Activated CD8-positive, alpha-beta memory T cell treated with anti-CD3 and anti-CD28 coated beads for 1 hour (primary cell): ENCODE measurements at regions not wholly inside any gene's neighbourhood (a gene's known extent, or its start where the extent isn't known, plus 50 kb on each side); places are given as distances from the start of the nearest gene placed in this dataset.

ENCODE experiments used
- DNase-seq, 2 donors: peaks; one replicate each; pipeline ENCODE4 v3.0.0-alpha.2; 2020; ENCODE audit warnings: low read depth in 1 of 2; ENCODE audit errors: extremely low read depth in 1 of 2

GRCh38 chr21:14734833-14735232, 188.7 kb upstream of the SAMSN1 start:
- DNase-seq: no peak

GRCh38 chr21:14734191-14734590, 188.1 kb upstream of the SAMSN1 start:
- DNase-seq: no peak

- no peak for DNase-seq
Observed at GRCh38 chr21:14725219-14725618, 179.1 kb upstream of the SAMSN1 start.

GRCh38 chr21:14722841-14723483, 176.8 kb upstream of the SAMSN1 start:
- DNase-seq: no peak

- DNase-seq: no peak
Observed at GRCh38 chr21:14720237-14720636, 174.1 kb upstream of the SAMSN1 start.

- DNase-seq: no peak
Observed at GRCh38 chr21:14718951-14719350, 172.8 kb upstream of the SAMSN1 start.

- DNase-seq: no peak
Observed at GRCh38 chr21:14716761-14717396, 170.8 kb upstream of the SAMSN1 start.

GRCh38 chr21:14713109-14713508, 167.0 kb upstream of the SAMSN1 start:
- no peak for DNase-seq

GRCh38 chr21:14712121-14712715, 166.1 kb upstream of the SAMSN1 start:
- no peak for DNase-seq

- no peak for DNase-seq
Observed at GRCh38 chr21:14711287-14711686, 165.2 kb upstream of the SAMSN1 start.

- DNase-seq: no peak
Observed at GRCh38 chr21:14707511-14708020, 161.5 kb upstream of the SAMSN1 start.

- no peak for DNase-seq
Observed at GRCh38 chr21:14706712-14707510, 160.8 kb upstream of the SAMSN1 start.

GRCh38 chr21:14699433-14700407, 153.6 kb upstream of the SAMSN1 start:
- DNase-seq: no peak

GRCh38 chr21:14697769-14698168, 151.7 kb upstream of the SAMSN1 start:
- DNase-seq: no peak

- DNase-seq: no peak
Observed at GRCh38 chr21:14694817-14695216, 148.7 kb upstream of the SAMSN1 start.

GRCh38 chr21:14693997-14694396, 147.9 kb upstream of the SAMSN1 start:
- no peak for DNase-seq

GRCh38 chr21:14691914-14692313, 145.8 kb upstream of the SAMSN1 start:
- DNase-seq: no peak

GRCh38 chr21:14690886-14691285, 144.8 kb upstream of the SAMSN1 start:
- DNase-seq: no peak

GRCh38 chr21:14688936-14689335, 142.8 kb upstream of the SAMSN1 start:
- no peak for DNase-seq

- no peak for DNase-seq
Observed at GRCh38 chr21:14688412-14688811, 142.3 kb upstream of the SAMSN1 start.
